ENCODE measurements at regions not wholly inside any gene's neighbourhood (a gene's known extent, or its start where the extent isn't known, plus 50 kb on each side); places are given as distances from the start of the nearest gene placed in this dataset.

DNA sequence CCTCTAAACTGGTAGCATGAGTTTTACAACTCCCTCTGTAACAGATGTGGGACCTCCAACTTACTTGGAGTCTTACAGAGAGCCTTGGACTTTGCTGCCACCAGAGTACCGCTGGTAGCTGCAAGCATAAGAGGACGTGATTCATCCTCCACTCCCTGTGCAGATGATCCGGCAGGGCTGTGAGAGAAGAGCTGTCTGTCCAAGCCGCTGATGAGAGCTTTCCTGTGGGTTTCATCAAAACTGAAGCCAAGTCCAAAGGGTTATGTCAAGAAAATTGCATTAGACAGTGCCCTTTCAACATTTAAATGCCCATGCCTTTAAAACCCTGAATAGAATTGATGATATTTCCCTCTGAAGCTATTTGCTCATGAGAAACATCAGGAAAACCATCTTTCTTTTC is 85.8 kb downstream of the LLPH start:
- no peak for DNase-seq (ENCODE audit: low spot score)

GRCh38 chr12:66043035-66043434 is 87.5 kb downstream of the LLPH start:
- DNase-seq (ENCODE audit: low spot score) = no peak

DNA sequence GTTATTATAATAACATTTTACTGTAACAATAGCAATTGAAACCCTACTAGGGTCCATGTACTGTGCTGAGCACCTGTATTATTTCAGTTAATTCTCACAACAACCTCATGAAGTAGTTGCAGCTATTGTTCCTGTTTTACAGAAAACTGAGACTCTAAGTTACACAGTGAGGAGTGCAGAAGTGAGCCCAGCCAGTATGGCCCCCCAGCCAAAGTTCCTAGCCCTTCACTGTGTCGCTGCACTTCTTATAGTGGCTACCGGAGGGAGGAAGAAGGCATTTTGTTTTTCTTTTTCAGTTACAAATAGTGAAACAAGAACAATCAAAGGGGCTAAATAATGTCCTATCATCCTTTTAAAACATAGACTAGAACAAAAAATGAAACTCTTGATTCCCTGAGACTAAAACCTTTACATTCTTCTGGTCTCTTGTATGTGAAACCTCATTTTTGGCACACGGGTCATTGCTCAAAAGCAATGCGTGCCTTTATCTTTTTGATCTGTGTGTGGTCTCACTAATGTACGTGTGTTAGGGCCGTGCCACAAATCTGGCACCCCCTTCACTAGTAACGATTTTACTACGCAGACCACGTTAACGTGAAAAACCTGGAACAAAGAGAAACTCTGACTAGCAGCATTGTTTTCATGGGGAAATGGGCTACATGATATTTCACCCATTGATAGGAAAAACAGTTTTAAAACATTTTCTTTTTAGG is 88.7 kb downstream of the LLPH start:
- no peak for DNase-seq (ENCODE audit: low spot score)

DNA sequence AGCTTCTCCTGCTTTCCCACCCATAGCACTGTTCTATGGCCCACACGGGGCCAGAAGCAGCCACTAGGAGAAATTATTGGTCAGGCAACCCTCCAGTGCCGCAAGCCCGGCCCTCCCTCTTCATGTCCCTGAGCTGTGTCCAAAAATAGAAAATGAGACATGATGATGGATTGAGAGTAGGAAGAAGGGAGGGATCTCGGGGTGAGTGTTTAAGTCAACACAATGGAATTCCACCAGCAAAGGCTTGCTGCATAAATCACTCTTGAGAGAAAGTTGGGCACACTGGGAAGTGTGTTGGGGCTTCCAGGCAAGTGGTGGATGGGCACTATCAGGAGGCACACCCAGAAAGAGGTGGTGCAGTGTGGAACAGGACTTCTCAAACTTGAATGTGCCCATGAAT is 94.2 kb downstream of the LLPH start:
- DNase-seq (ENCODE audit: low spot score) = peak; percentile 75

DNA sequence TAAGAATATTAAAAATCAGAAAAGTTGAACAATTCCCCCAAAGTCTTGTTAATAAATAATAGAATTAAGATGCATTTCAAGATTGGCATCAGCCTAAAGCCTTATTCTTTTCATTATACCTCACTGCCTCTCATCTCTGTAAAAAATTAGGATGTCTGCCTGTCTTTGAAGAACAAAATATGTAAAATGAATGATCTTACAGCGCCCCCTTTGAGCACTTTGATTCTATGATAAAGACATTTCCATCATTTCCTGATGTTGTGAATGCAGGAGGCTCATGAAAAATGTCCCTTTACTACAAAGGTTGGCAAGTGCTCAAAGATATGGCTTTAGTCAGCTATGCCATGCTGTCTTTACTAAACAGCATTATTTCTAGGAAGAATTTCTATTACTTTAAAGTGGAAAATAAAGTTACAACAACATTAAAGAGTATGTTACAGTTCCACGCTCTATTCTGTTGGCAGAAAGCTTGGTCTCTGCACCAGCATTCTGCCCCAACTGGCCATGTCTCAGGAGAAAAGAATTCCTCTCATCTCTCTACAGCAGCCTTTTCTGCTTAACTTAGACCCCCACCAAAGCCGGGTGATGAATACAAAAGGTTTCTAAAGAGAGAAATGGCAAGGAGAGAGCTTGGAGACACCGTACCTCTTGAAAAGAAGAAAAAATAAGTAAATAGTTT is 95.1 kb downstream of the LLPH start:
- peak; percentile 59 for DNase-seq (ENCODE audit: low spot score)

DNA sequence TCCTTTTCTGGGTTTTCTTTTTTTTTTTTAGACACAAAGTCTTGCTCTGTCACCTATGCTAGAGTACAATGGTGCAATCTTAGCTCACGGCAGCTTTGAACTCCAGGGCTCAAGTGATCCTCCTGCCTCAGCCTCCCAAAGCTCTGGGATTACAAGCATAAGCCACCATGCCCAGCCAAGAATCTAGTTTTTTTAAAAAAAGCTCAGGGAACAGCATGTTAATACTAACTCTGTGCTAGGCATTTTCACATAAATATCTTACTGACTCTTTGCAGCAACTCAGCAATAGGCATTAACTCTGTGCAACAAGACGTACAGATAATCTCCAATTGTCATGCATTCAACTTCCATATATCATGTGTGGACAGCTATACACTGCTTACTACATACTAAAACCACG is 97.4 kb downstream of the LLPH start:
- DNase-seq (ENCODE audit: low spot score) = no peak

GRCh38 chr12:66032739-66033138 is 97.8 kb downstream of the LLPH start:
- DNase-seq (ENCODE audit: low spot score) = no peak

- no peak for DNase-seq (ENCODE audit: low spot score)
Measured at GRCh38 chr12:66030217-66030781, 100.3 kb downstream of the LLPH start.

GRCh38 chr12:66028390-66028789 is 102.2 kb downstream of the LLPH start:
- no peak for DNase-seq (ENCODE audit: low spot score)

- no peak for DNase-seq (ENCODE audit: low spot score)
Measured at GRCh38 chr12:66025477-66025876, 105.1 kb downstream of the LLPH start.

- no peak for DNase-seq (ENCODE audit: low spot score)
Measured at GRCh38 chr12:66024949-66025348, 105.6 kb downstream of the LLPH start.

DNA sequence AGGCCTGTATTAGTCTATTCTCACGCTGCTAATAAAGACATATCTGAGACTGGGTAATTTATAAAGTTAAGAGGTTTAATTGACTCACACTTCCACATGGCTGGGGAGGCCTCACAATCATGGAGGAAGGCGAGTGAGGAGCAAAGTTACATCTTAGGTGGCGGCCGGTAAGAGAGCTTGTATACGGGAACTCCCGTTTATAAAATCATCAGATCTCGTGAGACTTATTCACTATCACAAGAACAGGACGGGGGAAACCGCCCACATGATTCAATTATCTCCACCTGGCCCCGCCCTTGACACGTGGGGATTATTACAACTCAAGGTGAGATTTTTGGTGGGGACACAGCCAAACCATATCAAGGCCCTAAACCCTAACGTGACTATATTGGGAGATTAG is 110.1 kb downstream of the LLPH start:
- DNase-seq (ENCODE audit: low spot score) = peak; percentile 61

DNA sequence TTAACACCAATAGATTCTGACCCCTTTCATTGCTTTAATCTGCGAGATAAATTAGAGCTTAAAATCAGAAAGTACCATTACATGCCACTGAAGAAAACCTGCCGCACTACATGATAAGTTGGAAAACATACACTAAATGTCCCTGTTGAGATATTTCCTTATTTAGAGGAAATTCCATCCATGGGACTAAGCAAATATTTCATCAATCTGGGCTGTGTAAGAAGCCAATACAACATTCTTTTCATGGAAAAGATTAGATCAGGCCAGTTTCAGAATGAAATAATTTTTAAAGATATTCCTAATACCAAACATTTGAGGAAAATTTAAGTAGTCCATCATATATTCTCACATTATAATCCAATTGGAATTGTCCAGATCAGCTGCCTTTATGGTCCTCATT is 112.8 kb downstream of the LLPH start:
- no peak for DNase-seq (ENCODE audit: low spot score)

All from cerebellar cortex (tissue), 1 donor.